ENCODE measurements at regions not wholly inside any gene's neighbourhood (a gene's known extent, or its start where the extent isn't known, plus 50 kb on each side); places are given as distances from the start of the nearest gene placed in this dataset.

DNA sequence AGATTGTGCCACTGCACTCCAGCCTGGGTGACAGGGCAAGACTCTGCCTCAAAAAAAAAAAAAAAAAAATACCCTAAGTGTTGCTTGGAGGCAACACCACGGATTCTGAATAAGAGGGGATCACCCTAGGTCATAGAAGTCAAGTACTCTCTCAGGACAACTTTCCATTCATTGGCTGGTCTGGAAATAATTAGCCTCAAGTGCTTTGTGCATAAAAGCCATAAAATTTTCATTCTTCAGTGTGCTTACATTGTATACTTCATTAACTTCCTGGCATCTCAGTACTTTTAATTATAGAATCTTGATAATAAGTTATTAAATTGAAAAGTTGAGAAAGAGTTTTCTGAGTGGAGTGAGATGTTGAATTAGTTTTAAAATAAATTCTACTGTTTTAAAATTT lies 876.1 kb upstream of the FAM98A start:
- TF ChIP-seq TCF12 (IDR thresholded peaks at IDR 0.05; ENCODE audit: low read depth, low read length) (no peak), JUNB (IDR thresholded peaks at IDR 0.05) (no peak), NFYB (IDR thresholded peaks at IDR 0.05; ENCODE audit: insufficient read depth, low read depth, low read length) (no peak), HDAC2 (IDR thresholded peaks at IDR 0.05) (no peak), TAF1 (IDR thresholded peaks at IDR 0.05; ENCODE audit: borderline replicate concordance, low read depth, low read length) (no peak), SP1 (IDR thresholded peaks at IDR 0.05; ENCODE audit: low read depth, low read length) (no peak), SKIL (IDR thresholded peaks at IDR 0.05; ENCODE audit: low read depth, poor library complexity, severe bottlenecking) (no peak), NR2F1 (conservative IDR thresholded peaks at IDR 0.05) (no peak), GATAD2B (conservative IDR thresholded peaks at IDR 0.05; ENCODE audit: low read depth) (no peak), POLR2AphosphoS5 (IDR thresholded peaks at IDR 0.05; ENCODE audit: low read length) (no peak), MXI1 (IDR thresholded peaks at IDR 0.05; ENCODE audit: low read depth, low read length) (no peak)
- TF ChIP-seq, protein P1, sequence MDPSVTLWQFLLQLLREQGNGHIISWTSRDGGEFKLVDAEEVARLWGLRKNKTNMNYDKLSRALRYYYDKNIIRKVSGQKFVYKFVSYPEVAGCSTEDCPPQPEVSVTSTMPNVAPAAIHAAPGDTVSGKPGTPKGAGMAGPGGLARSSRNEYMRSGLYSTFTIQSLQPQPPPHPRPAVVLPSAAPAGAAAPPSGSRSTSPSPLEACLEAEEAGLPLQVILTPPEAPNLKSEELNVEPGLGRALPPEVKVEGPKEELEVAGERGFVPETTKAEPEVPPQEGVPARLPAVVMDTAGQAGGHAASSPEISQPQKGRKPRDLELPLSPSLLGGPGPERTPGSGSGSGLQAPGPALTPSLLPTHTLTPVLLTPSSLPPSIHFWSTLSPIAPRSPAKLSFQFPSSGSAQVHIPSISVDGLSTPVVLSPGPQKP (IDR thresholded peaks at IDR 0.05; ENCODE audit: low read depth, low read length) = no peak
- TF ChIP-seq, protein P2, sequence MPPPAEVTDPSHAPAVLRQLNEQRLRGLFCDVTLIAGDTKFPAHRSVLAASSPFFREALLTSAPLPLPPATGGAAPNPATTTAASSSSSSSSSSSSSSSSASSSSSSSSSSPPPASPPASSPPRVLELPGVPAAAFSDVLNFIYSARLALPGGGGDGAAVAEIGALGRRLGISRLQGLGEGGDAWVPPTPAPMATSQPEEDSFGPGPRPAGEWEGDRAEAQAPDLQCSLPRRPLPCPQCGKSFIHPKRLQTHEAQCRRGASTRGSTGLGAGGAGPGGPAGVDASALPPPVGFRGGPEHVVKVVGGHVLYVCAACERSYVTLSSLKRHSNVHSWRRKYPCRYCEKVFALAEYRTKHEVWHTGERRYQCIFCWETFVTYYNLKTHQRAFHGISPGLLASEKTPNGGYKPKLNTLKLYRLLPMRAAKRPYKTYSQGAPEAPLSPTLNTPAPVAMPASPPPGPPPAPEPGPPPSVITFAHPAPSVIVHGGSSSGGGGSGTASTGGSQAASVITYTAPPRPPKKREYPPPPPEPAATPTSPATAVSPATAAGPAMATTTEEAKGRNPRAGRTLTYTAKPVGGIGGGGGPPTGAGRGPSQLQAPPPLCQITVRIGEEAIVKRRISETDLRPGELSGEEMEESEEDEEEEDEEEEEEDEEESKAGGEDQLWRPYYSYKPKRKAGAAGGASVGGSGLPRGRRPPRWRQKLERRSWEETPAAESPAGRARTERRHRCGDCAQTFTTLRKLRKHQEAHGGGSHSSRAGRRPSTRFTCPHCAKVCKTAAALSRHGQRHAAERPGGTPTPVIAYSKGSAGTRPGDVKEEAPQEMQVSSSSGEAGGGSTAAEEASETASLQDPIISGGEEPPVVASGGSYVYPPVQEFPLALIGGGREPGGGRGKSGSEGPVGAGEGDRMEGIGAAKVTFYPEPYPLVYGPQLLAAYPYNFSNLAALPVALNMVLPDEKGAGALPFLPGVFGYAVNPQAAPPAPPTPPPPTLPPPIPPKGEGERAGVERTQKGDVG (CRISPR knock-in tag; IDR thresholded peaks at IDR 0.05) = no peak
- TF ChIP-seq, protein P3, sequence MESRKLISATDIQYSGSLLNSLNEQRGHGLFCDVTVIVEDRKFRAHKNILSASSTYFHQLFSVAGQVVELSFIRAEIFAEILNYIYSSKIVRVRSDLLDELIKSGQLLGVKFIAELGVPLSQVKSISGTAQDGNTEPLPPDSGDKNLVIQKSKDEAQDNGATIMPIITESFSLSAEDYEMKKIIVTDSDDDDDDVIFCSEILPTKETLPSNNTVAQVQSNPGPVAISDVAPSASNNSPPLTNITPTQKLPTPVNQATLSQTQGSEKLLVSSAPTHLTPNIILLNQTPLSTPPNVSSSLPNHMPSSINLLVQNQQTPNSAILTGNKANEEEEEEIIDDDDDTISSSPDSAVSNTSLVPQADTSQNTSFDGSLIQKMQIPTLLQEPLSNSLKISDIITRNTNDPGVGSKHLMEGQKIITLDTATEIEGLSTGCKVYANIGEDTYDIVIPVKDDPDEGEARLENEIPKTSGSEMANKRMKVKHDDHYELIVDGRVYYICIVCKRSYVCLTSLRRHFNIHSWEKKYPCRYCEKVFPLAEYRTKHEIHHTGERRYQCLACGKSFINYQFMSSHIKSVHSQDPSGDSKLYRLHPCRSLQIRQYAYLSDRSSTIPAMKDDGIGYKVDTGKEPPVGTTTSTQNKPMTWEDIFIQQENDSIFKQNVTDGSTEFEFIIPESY (IDR thresholded peaks at IDR 0.05) = no peak
- FAIRE-seq (no peak), DNase-seq (ENCODE audit: low read depth, low spot score) (no peak), ATAC-seq (no peak)
- Histone ChIP-seq H3K9ac (ENCODE audit: control insufficient read depth, insufficient read depth, low read length) (no peak overlapping the region), H3K27ac (ENCODE audit: control insufficient read depth, insufficient read depth) (no peak overlapping the region), H3K4me2 (ENCODE audit: control insufficient read depth, insufficient read depth) (no peak overlapping the region), H2AFZ (ENCODE audit: control insufficient read depth, low read depth, low read length) (no peak overlapping the region), H3K4me1 (ENCODE audit: control insufficient read depth, insufficient read depth, low read length) (no peaks in the 10 kb centered on the region), H3K36me3 (ENCODE audit: control insufficient read depth in 2 of 2, insufficient read depth in 2 of 2, low read length in 1 of 2) (no peaks in the 10 kb centered on the region), H4K20me1 (ENCODE audit: control insufficient read depth, insufficient read depth) (no peaks in the 10 kb centered on the region), H3K79me2 (ENCODE audit: control insufficient read depth, insufficient read depth, low read length) (no peaks in the 10 kb centered on the region), H3K4me3 (no peak overlapping the region), H3K27me3 (replicated peaks in 1 of 2; ENCODE audit: control insufficient read depth in 2 of 2, insufficient read depth in 2 of 2, low read length in 1 of 2) (no peaks in the 10 kb centered on the region), H3K9me3 (replicated peaks; ENCODE audit: control insufficient read depth, insufficient read depth, low read length) (no peaks in the 10 kb centered on the region)
- no TSS peak for BruUV-seq (replicated peaks)
- ChIA-PET SMC1A (ENCODE audit: uncharacterized antibody, unreplicated experiment) (no interaction called here), RAD21 (ENCODE audit: unreplicated experiment) (no interaction called here), CTCF (no interaction called here), POLR2A (no interaction called here)
- intact Hi-C loops (cut with micrococcal nuclease; ENCODE audit: unreplicated experiment) (no loop called here), in situ Hi-C loops (cut with MboI) (no loop called here)
- 0% methylated on average over 1 of the region's 1 CpG for WGBS (ENCODE audit: insufficient coverage, insufficient replicate concordance, low lambda C conversion rate, missing lambda C conversion rate)

Data from GM12878 (cell line).